ENCODE measurements at regions not wholly inside any gene's neighbourhood (a gene's known extent, or its start where the extent isn't known, plus 50 kb on each side); places are given as distances from the start of the nearest gene placed in this dataset.
A peak's percentile ranks its signal among the peaks of the same experiment; 100 is the strongest.

- DNase-seq: peak; percentile 97
- no CpG with 5 or more reads among the region's 1 CpG for WGBS (ENCODE audit: insufficient coverage)
- Histone ChIP-seq H3K4me1 (ENCODE audit: control insufficient read depth, insufficient read depth, low read length) (peaks cover 7% of the 10 kb centered on the region), H3K4me3 (ENCODE audit: low read length) (no peak overlapping the region), H3K27ac (ENCODE audit: low read length) (peak overlapping the region; percentile 57), H3K36me3 (ENCODE audit: control insufficient read depth, insufficient read depth, low read length) (no peaks in the 10 kb centered on the region), H3K27me3 (ENCODE audit: control insufficient read depth, insufficient read depth, low read length) (no peaks in the 10 kb centered on the region), H3K9me3 (replicated peaks; ENCODE audit: control insufficient read depth, low read depth, low read length) (no peaks in the 10 kb centered on the region)
Observed at GRCh38 chr6:21984561-21984960, 312.3 kb downstream of the PRL start.

- H3K27me3 ChIP-seq (ENCODE audit: control insufficient read depth, insufficient read depth, low read length): no peaks in the 10 kb centered on the region
- WGBS (ENCODE audit: insufficient coverage): no CpG with 5 or more reads among the region's 1 CpG
- H3K36me3 ChIP-seq (ENCODE audit: control insufficient read depth, insufficient read depth, low read length): no peaks in the 10 kb centered on the region
Observed at GRCh38 chr6:21985904-21986303, 310.9 kb downstream of the PRL start.

DNA sequence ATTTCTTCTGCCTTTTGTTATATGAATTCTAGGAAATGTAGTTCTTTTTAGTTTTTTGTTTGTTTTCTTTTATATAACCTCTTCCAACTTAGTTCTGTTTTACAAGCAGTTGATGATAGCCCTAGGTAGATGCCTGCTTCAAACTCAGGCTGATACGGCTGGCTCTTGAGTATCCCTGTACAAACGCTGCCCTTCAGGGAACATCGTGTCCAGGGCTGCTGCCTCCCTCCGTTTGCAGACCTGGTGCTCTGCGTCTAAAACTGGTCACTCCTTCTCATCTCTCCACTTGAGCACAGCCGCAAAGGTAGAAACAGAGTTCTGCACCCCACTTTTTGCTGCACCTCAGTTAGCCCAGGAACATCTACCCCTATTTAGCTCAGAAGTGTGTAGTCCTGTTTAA is 310.1 kb downstream of the PRL start:
- no peak overlapping the region for H3K4me3 ChIP-seq (ENCODE audit: low read length)
- no peaks in the 10 kb centered on the region for H3K9me3 ChIP-seq (replicated peaks; ENCODE audit: control insufficient read depth, low read depth, low read length)
- H3K27ac ChIP-seq (ENCODE audit: low read length): peak overlapping the region; percentile 91
- peaks cover 7% of the 10 kb centered on the region for H3K4me1 ChIP-seq (ENCODE audit: control insufficient read depth, insufficient read depth, low read length)
- peak; percentile 9 for DNase-seq
- H3K27me3 ChIP-seq (ENCODE audit: control insufficient read depth, insufficient read depth, low read length): no peaks in the 10 kb centered on the region
- WGBS (ENCODE audit: insufficient coverage): 35% methylated on average over 2 of the region's 6 CpGs
- H3K36me3 ChIP-seq (ENCODE audit: control insufficient read depth, insufficient read depth, low read length): no peaks in the 10 kb centered on the region

More at GRCh38 chr6:21985904-21986303, 310.9 kb downstream of the PRL start:
- Histone ChIP-seq H3K9me3 (replicated peaks; ENCODE audit: control insufficient read depth, low read depth, low read length) (no peaks in the 10 kb centered on the region), H3K4me3 (ENCODE audit: low read length) (no peak overlapping the region), H3K27ac (ENCODE audit: low read length) (no peak overlapping the region), H3K4me1 (ENCODE audit: control insufficient read depth, insufficient read depth, low read length) (peaks cover 7% of the 10 kb centered on the region)
- no peak for DNase-seq

DNA sequence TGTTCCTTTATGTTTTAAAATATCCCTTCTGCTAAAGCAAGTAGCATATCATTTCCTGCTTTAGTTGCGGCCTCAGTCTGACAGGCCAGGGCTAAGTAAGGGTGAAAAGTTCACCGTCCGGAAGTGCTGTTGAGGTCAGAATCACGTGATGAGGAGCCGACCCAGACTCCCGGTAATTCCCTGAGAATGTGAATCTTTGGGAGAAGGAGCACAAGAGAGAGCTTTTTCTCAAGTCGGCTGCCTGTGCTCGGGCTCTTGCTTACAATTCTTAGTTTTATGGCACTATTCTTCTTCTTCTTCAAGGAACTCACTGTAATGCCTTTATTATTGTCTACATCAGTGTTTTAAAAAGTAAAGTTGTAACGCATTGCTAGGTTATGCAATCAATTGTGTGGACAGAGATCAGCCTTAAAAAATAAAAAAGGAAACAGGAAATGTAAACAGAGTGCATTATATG is 309.3 kb downstream of the PRL start:
- DNase-seq: peak; percentile 99
- Histone ChIP-seq H3K27ac (ENCODE audit: low read length) (peak overlapping the region; percentile 91), H3K9me3 (replicated peaks; ENCODE audit: control insufficient read depth, low read depth, low read length) (no peaks in the 10 kb centered on the region), H3K4me3 (ENCODE audit: low read length) (no peak overlapping the region), H3K4me1 (ENCODE audit: control insufficient read depth, insufficient read depth, low read length) (peaks cover 7% of the 10 kb centered on the region), H3K27me3 (ENCODE audit: control insufficient read depth, insufficient read depth, low read length) (no peaks in the 10 kb centered on the region), H3K36me3 (ENCODE audit: control insufficient read depth, insufficient read depth, low read length) (no peaks in the 10 kb centered on the region)
- WGBS (ENCODE audit: insufficient coverage): 0% methylated on average over 7 of the region's 9 CpGs

DNA sequence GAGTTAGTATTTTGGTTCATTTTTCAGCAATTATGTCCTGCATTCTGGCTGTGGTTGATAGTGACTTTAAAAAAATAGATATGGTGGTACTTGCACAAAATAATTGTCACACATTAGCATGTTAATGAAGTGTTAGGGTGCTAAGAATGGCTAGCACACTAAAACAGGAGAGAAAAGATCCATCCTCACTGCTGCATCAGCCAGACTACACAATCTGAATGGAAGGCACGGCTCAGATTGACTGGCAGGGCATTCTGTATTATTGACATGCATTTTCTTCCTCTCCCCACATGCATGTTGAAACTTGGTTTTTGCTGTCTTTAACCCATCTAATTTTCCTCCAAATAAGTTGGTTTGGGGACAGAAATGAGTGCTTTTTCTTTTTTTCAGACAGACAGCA is 306.3 kb downstream of the PRL start:
- no peak overlapping the region for H3K27ac ChIP-seq (ENCODE audit: low read length)
- WGBS (ENCODE audit: insufficient coverage): no CpG with 5 or more reads among the region's 1 CpG
- no peak overlapping the region for H3K4me3 ChIP-seq (ENCODE audit: low read length)
- H3K4me1 ChIP-seq (ENCODE audit: control insufficient read depth, insufficient read depth, low read length): peaks cover 7% of the 10 kb centered on the region
- no peaks in the 10 kb centered on the region for H3K36me3 ChIP-seq (ENCODE audit: control insufficient read depth, insufficient read depth, low read length)
- DNase-seq: no peak
- no peaks in the 10 kb centered on the region for H3K9me3 ChIP-seq (replicated peaks; ENCODE audit: control insufficient read depth, low read depth, low read length)
- no peaks in the 10 kb centered on the region for H3K27me3 ChIP-seq (ENCODE audit: control insufficient read depth, insufficient read depth, low read length)

DNA sequence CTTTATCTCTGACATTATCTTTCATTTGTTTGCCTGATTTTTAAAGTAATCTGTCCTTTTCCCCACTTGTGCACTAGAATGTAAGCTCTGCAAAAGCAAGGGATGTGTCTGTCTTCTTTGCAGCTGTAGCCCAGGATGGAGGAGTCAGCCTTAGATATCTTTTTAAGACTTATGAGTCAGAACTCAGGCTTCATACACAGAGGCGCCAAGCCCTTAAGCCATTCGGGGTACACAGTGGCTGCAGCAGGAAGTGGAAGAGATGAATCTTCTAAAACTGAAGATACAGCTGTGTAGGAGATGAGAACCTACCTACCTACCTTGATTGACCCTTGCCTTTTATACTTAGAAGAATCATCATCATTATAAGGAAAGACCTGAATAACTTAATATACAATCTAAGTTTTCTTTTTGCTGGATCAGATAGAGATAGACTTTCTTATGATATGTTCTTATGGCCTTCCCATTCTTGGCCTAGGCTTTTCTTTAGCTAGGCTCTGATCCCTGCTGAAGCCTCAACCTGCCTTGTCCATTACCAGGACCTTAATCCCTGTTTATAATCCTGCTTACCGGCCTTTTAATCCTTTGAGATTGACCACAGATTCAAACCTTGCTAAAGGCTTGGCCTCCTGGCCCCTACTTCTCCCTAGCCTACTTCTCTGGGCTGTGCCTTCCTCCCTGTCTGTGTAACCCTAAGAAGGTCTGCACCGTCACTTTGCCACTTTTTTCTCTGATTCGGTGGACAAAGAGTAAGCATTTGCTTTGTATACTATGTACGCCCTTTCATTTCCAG is 304.5 kb downstream of the PRL start:
- no peak for DNase-seq
- H3K4me3 ChIP-seq (ENCODE audit: low read length): no peak overlapping the region
- no peaks in the 10 kb centered on the region for H3K9me3 ChIP-seq (replicated peaks; ENCODE audit: control insufficient read depth, low read depth, low read length)
- no peaks in the 10 kb centered on the region for H3K27me3 ChIP-seq (ENCODE audit: control insufficient read depth, insufficient read depth, low read length)
- no peak overlapping the region for H3K27ac ChIP-seq (ENCODE audit: low read length)
- 67% methylated on average over 2 of the region's 6 CpGs for WGBS (ENCODE audit: insufficient coverage)
- H3K36me3 ChIP-seq (ENCODE audit: control insufficient read depth, insufficient read depth, low read length): no peaks in the 10 kb centered on the region
- H3K4me1 ChIP-seq (ENCODE audit: control insufficient read depth, insufficient read depth, low read length): peaks cover 6% of the 10 kb centered on the region

- DNase-seq: no peak
- no CpG with 5 or more reads among the region's 2 CpGs for WGBS (ENCODE audit: insufficient coverage)
- no peak overlapping the region for H3K4me3 ChIP-seq (ENCODE audit: low read length)
Observed at GRCh38 chr6:21993841-21994240, 303.0 kb downstream of the PRL start.

DNA sequence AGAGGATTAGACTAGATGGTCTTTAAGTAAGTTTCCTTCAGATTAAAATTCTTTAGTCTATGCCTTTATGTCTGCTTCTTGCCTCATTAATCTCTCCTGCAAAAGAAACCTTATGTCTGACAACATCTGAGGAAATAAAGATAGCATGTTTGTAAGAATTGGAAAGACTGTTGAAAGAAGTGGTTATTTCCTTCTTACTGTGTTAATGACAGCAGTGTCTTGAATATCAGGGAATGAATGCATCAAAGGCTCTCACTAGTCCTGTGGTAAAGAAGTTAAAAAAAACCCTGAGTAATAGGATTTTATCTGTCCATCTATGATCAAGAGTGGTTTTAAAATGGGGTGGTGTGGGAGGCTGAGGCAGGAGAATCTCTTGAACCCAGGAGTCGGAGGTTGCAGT is 302.0 kb downstream of the PRL start:
- WGBS (ENCODE audit: insufficient coverage): no CpG with 5 or more reads among the region's 1 CpG
- DNase-seq: no peak
- H3K4me1 ChIP-seq (ENCODE audit: control insufficient read depth, insufficient read depth, low read length): peaks cover 21% of the 10 kb centered on the region

More at GRCh38 chr6:21993841-21994240, 303.0 kb downstream of the PRL start:
- peaks cover 13% of the 10 kb centered on the region for H3K4me1 ChIP-seq (ENCODE audit: control insufficient read depth, insufficient read depth, low read length)
- H3K9me3 ChIP-seq (replicated peaks; ENCODE audit: control insufficient read depth, low read depth, low read length): no peaks in the 10 kb centered on the region
- H3K27ac ChIP-seq (ENCODE audit: low read length): no peak overlapping the region
- H3K36me3 ChIP-seq (ENCODE audit: control insufficient read depth, insufficient read depth, low read length): no peaks in the 10 kb centered on the region
- no peaks in the 10 kb centered on the region for H3K27me3 ChIP-seq (ENCODE audit: control insufficient read depth, insufficient read depth, low read length)

DNA sequence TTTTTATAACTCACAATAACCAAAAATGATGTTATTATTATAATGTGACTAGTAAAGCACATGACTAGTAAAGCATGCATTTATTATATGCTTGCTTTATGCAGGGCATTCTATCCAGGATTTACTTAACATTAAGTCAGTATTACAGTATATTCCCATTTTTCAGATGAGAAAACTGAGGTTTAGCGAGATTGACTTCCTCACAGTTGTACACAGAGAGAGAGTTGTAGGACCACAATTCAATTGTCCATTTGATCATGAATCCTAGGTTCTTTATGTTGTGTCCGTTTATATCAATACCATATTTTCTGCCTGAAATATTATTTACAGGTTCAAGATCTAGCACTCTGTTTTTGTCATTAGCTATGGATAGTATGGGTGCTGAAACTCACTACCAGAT is 301.5 kb downstream of the PRL start:
- no peaks in the 10 kb centered on the region for H3K9me3 ChIP-seq (replicated peaks; ENCODE audit: control insufficient read depth, low read depth, low read length)
- no peak overlapping the region for H3K27ac ChIP-seq (ENCODE audit: low read length)
- H3K36me3 ChIP-seq (ENCODE audit: control insufficient read depth, insufficient read depth, low read length): no peaks in the 10 kb centered on the region
- DNase-seq: no peak
- H3K27me3 ChIP-seq (ENCODE audit: control insufficient read depth, insufficient read depth, low read length): no peaks in the 10 kb centered on the region
- no CpG with 5 or more reads among the region's 2 CpGs for WGBS (ENCODE audit: insufficient coverage)
- H3K4me1 ChIP-seq (ENCODE audit: control insufficient read depth, insufficient read depth, low read length): peaks cover 25% of the 10 kb centered on the region
- no peak overlapping the region for H3K4me3 ChIP-seq (ENCODE audit: low read length)

More for the DNA sequence above, 302.0 kb downstream of the PRL start:
- no peak overlapping the region for H3K27ac ChIP-seq (ENCODE audit: low read length)
- no peak overlapping the region for H3K4me3 ChIP-seq (ENCODE audit: low read length)
- no peaks in the 10 kb centered on the region for H3K27me3 ChIP-seq (ENCODE audit: control insufficient read depth, insufficient read depth, low read length)
- no peaks in the 10 kb centered on the region for H3K36me3 ChIP-seq (ENCODE audit: control insufficient read depth, insufficient read depth, low read length)
- H3K9me3 ChIP-seq (replicated peaks; ENCODE audit: control insufficient read depth, low read depth, low read length): no peaks in the 10 kb centered on the region

DNA sequence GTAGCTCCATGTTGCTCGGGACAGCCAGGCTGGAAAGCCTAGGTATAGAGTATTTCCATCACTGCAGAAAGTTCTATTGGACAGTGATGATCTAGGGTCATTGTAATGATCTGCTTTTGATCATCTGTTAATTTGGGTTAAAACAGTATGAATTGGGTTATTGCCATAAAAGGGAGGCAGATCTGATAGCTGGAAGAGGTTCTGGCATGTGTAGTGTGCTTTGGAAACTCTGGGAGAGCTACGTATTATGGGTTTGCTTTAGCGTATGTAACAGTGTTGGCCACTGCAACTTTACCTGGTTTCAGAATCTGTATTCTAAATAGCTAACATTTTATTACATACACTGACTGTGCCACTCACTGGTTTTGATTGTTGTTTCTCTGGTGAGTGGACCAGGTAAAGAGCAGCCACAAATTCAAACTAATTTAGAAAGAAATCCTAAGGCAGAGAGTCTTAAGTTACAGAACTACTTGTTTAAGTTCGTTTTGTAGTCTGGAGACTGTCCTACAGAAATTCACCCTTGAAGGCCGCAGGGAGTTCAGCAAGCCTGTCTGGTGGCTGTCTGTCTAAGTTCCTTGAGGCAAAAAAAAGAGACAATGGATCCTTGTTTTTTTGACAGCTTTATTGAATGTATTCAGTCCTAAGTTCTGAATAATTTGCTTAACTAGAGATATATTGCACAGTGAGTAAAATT is 300.3 kb downstream of the PRL start:
- no peak for DNase-seq
- Histone ChIP-seq H3K9me3 (replicated peaks; ENCODE audit: control insufficient read depth, low read depth, low read length) (no peaks in the 10 kb centered on the region), H3K36me3 (ENCODE audit: control insufficient read depth, insufficient read depth, low read length) (no peaks in the 10 kb centered on the region), H3K27ac (ENCODE audit: low read length) (peak overlapping the region; percentile 84), H3K4me1 (ENCODE audit: control insufficient read depth, insufficient read depth, low read length) (peaks cover 30% of the 10 kb centered on the region), H3K27me3 (ENCODE audit: control insufficient read depth, insufficient read depth, low read length) (no peaks in the 10 kb centered on the region), H3K4me3 (ENCODE audit: low read length) (no peak overlapping the region)
- WGBS (ENCODE audit: insufficient coverage): 80% methylated on average over 1 of the region's 5 CpGs
